PFSK-1 (cell line): ENCODE measurements at regions not wholly inside any gene's neighbourhood (a gene's known extent, or its start where the extent isn't known, plus 50 kb on each side); places are given as distances from the start of the nearest gene placed in this dataset.

ENCODE experiments used
- FOXP2 ChIP-seq: optimal IDR thresholded peaks from 2 replicates; pipeline ENCODE3; 2011; ENCODE audit warnings: borderline replicate concordance, control low read depth, inconsistent platforms; ENCODE audit not compliant: insufficient read depth; ENCODE audit errors: extremely low read length, extremely low read depth
- POLR2AphosphoS5 ChIP-seq: IDR thresholded peaks from 2 replicates; pipeline ENCODE4 v1.6.1; 2012; ENCODE audit warnings: low read depth, mild to moderate bottlenecking, control low read depth, low read length, moderate library complexity
- REST ChIP-seq, 2 experiments: IDR thresholded peaks; 2 replicates each; pipeline versions ENCODE4 v1.6.1 to v1.8.0; 2011 to 2012; ENCODE audit warnings: low read depth in 2 of 2, low read length in 2 of 2, control low read depth in 1 of 2, inconsistent platforms in 1 of 2, mild to moderate bottlenecking in 1 of 2, moderate library complexity in 1 of 2; ENCODE audit not compliant: insufficient read depth in 1 of 2
- SIN3A ChIP-seq: IDR thresholded peaks from 2 replicates; pipeline ENCODE4 v1.6.1; 2012; ENCODE audit warnings: mild to moderate bottlenecking, low read length, moderate library complexity, borderline replicate concordance; ENCODE audit not compliant: insufficient read depth
- TAF1 ChIP-seq: IDR thresholded peaks from 2 replicates; pipeline ENCODE4 v1.6.1; 2012; ENCODE audit warnings: low read length, control low read depth, borderline replicate concordance; ENCODE audit not compliant: insufficient read depth

GRCh38 chr6:139721954-139722353 lies 347.5 kb upstream of the CITED2 start:
- TF ChIP-seq REST (IDR thresholded peaks at IDR 0.05; ENCODE audit: insufficient read depth in 1 of 2, low read depth in 2 of 2, low read length in 2 of 2) (no peak), FOXP2 (no peak)

GRCh38 chr6:139713900-139714506 lies 339.6 kb upstream of the CITED2 start:
- no peak for TF ChIP-seq POLR2AphosphoS5
- no peak for TF ChIP-seq TAF1
- TF ChIP-seq SIN3A: no peak
- no peak for TF ChIP-seq FOXP2
- no peak for TF ChIP-seq REST (IDR thresholded peaks at IDR 0.05; ENCODE audit: insufficient read depth in 1 of 2, low read depth in 2 of 2, low read length in 2 of 2)

- TF ChIP-seq SIN3A (no peak), POLR2AphosphoS5 (no peak)
Measured at GRCh38 chr6:139713424-139713823, 339.0 kb upstream of the CITED2 start.

GRCh38 chr6:139712830-139713229 lies 338.4 kb upstream of the CITED2 start:
- no peak for TF ChIP-seq REST (IDR thresholded peaks at IDR 0.05; ENCODE audit: insufficient read depth in 1 of 2, low read depth in 2 of 2, low read length in 2 of 2)
- no peak for TF ChIP-seq SIN3A

- TF ChIP-seq REST (IDR thresholded peaks at IDR 0.05; ENCODE audit: insufficient read depth in 1 of 2, low read depth in 2 of 2, low read length in 2 of 2): no peak
- no peak for TF ChIP-seq POLR2AphosphoS5
- no peak for TF ChIP-seq FOXP2
- no peak for TF ChIP-seq TAF1
- TF ChIP-seq SIN3A: no peak
Measured at GRCh38 chr6:139711804-139712585, 337.5 kb upstream of the CITED2 start.
